Astrocyte (in vitro differentiated cells and primary cell): ENCODE measurements at regions not wholly inside any gene's neighbourhood (a gene's known extent, or its start where the extent isn't known, plus 50 kb on each side); places are given as distances from the start of the nearest gene placed in this dataset.

Source experiments
- DNase-seq: peaks from one replicate; pipeline ENCODE4 v3.0.0-alpha.2; 2010; ENCODE audit warnings: low read depth
- FAIRE-seq: peaks from 2 replicates; lab custom pipeline; 2011; peaks lifted over from hg19 to GRCh38; lab: Jason Lieb, UNC
- H2AFZ ChIP-seq: 2 replicates; pipeline ENCODE4 v1.6.0; 2012; ENCODE audit warnings: low read depth, low read length, inconsistent platforms
- H3K27ac ChIP-seq: 2 replicates; pipeline ENCODE4 v1.5.1; 2011; ENCODE audit warnings: low read depth, low read length, inconsistent platforms
- H3K27me3 ChIP-seq: 2 replicates; pipeline ENCODE4 v1.6.0; 2011; ENCODE audit warnings: low read length, inconsistent platforms; ENCODE audit not compliant: insufficient read depth
- H3K36me3 ChIP-seq: 2 replicates; pipeline ENCODE4 v1.5.1; 2011; ENCODE audit warnings: low read length, inconsistent platforms; ENCODE audit not compliant: insufficient read depth
- H3K4me1 ChIP-seq: 2 replicates; pipeline ENCODE4 v1.5.1; 2011; ENCODE audit warnings: low read length, inconsistent platforms; ENCODE audit not compliant: insufficient read depth
- H3K4me2 ChIP-seq: 2 replicates; pipeline ENCODE4 v1.6.0; 2012; ENCODE audit warnings: low read length, inconsistent platforms
- H3K4me3 ChIP-seq: 2 replicates; pipeline ENCODE4 v1.5.1; 2011; ENCODE audit warnings: low read depth, mild to moderate bottlenecking, low read length, inconsistent platforms; ENCODE audit not compliant: insufficient read depth
- H3K79me2 ChIP-seq: 2 replicates; pipeline ENCODE4 v1.6.0; 2012; ENCODE audit warnings: mild to moderate bottlenecking, low read length, inconsistent platforms; ENCODE audit not compliant: insufficient read depth
- H3K9ac ChIP-seq: 2 replicates; pipeline ENCODE4 v1.6.0; 2012; ENCODE audit warnings: mild to moderate bottlenecking, low read length, inconsistent platforms
- H3K9me3 ChIP-seq: 2 replicates; pipeline ENCODE4 v1.5.1; 2012; ENCODE audit warnings: low read depth, mild to moderate bottlenecking, low read length, inconsistent platforms; ENCODE audit not compliant: insufficient read depth
- H4K20me1 ChIP-seq: 2 replicates; pipeline ENCODE4 v1.6.0; 2012; ENCODE audit warnings: low read length, inconsistent platforms; ENCODE audit not compliant: insufficient read depth
- H3K27ac Mint-ChIP-seq: one replicate; pipeline ENCODE4 v1.8.0; 2021; ENCODE audit warnings: mild to moderate bottlenecking, mixed read lengths; ENCODE audit not compliant: unreplicated experiment
- H3K27me3 Mint-ChIP-seq: one replicate; pipeline ENCODE4 v1.8.0; 2021; ENCODE audit warnings: low read depth, mixed read lengths; ENCODE audit not compliant: unreplicated experiment
- H3K36me3 Mint-ChIP-seq: one replicate; pipeline ENCODE4 v1.8.0; 2021; ENCODE audit warnings: low read depth, mixed read lengths; ENCODE audit not compliant: unreplicated experiment
- H3K4me1 Mint-ChIP-seq: one replicate; pipeline ENCODE4 v1.8.0; 2021; ENCODE audit warnings: low read depth, mixed read lengths; ENCODE audit not compliant: unreplicated experiment
- H3K4me3 Mint-ChIP-seq: one replicate; pipeline ENCODE4 v1.8.0; 2021; ENCODE audit warnings: mild to moderate bottlenecking, moderate library complexity, mixed read lengths; ENCODE audit not compliant: unreplicated experiment
- H3K9me3 Mint-ChIP-seq: one replicate; pipeline ENCODE4 v1.8.0; 2021; ENCODE audit warnings: mild to moderate bottlenecking, mixed read lengths; ENCODE audit not compliant: unreplicated experiment
- EZH2 ChIP-seq: IDR thresholded peaks from 2 replicates; pipeline ENCODE4 v1.6.1; 2012; ENCODE audit warnings: mild to moderate bottlenecking, low read length, inconsistent platforms; ENCODE audit not compliant: insufficient read depth
- TF ChIP-seq, protein P1 (sequence below): IDR thresholded peaks from 2 replicates; pipeline ENCODE4 v1.5.1; 2011; ENCODE audit warnings: low read depth, mild to moderate bottlenecking, inconsistent platforms, low read length, moderate library complexity; ENCODE audit not compliant: insufficient read depth

DNA sequence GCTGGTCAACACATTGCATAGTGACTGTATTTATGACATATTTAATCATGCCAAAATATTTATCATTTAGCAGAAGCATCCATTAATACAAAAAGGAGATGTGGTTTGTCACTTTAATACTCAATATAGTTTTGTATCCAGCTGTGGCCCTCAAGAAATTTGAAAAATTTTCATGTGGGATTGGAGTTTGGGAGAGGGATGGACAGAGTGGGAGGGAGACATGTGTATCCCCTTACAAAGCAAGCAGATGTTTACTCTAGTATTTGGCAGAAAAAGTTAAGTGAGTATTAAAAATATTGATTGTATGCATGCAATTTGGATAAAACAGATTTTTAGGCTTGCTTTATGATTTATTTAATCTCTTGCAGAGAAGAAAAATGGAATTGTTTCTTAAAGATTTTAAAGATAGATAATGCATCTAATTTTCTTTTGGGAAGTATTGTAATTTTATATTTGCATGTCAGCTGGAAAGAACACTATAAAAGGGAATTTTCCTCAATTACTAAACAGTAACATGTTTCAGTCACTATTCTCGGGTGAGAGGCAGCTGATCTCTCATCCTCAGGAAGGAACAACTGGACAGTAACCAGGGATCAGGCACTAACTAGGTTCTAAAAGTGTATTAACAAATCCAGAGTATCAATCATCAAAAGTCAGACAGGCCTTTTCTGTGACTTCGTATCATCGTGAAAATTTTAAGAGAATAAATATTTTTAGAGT, 1184.7 kb upstream of the NXPH2 start:
- no peaks in the 10 kb centered on the region for H3K9me3 Mint-ChIP-seq

DNA sequence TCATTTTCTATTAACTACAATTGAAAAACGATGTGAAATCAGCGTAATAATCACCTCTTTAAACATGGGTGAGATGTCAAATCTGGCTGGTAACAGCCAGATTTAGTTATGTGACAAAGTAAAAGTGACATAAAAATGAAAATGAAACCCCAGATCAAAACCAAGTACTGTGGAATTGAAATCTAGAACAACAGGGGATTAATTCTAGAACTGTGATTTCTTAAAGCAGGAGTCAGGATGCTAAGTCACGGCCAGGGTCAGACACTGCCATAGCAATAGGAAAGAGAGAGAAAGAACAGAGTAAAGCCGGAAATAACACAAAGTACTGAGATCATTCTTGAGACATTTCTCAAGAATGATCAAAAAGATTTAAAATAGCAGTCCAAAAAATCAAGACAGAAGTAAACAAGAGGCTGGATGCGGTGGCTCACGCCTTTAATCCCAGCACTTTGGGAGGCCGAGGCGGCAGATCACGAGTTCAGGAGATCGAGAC, 1183.7 kb upstream of the NXPH2 start:
- no peak for FAIRE-seq
- H3K27ac ChIP-seq, result no peak overlapping the region

More for the DNA sequence above, 1184.7 kb upstream of the NXPH2 start:
- Mint-ChIP-seq H3K27me3 (no peaks in the 10 kb centered on the region), H3K4me1 (no peaks in the 10 kb centered on the region), H3K4me3 (no peak overlapping the region), H3K36me3 (no peaks in the 10 kb centered on the region), H3K27ac (no peak overlapping the region)
- FAIRE-seq (no peak), DNase-seq (no peak)
- H3K9me3 ChIP-seq, result no peaks in the 10 kb centered on the region
- TF ChIP-seq EZH2, result no peak
- TF ChIP-seq, protein P1, sequence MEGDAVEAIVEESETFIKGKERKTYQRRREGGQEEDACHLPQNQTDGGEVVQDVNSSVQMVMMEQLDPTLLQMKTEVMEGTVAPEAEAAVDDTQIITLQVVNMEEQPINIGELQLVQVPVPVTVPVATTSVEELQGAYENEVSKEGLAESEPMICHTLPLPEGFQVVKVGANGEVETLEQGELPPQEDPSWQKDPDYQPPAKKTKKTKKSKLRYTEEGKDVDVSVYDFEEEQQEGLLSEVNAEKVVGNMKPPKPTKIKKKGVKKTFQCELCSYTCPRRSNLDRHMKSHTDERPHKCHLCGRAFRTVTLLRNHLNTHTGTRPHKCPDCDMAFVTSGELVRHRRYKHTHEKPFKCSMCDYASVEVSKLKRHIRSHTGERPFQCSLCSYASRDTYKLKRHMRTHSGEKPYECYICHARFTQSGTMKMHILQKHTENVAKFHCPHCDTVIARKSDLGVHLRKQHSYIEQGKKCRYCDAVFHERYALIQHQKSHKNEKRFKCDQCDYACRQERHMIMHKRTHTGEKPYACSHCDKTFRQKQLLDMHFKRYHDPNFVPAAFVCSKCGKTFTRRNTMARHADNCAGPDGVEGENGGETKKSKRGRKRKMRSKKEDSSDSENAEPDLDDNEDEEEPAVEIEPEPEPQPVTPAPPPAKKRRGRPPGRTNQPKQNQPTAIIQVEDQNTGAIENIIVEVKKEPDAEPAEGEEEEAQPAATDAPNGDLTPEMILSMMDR, result no peak
- no peak overlapping the region for H3K9ac ChIP-seq
- no peaks in the 10 kb centered on the region for H4K20me1 ChIP-seq
- no peak overlapping the region for H3K4me2 ChIP-seq
- no peak overlapping the region for H3K27ac ChIP-seq
- H3K4me1 ChIP-seq, result no peaks in the 10 kb centered on the region
- no peak overlapping the region for H3K4me3 ChIP-seq
- no peak overlapping the region for H2AFZ ChIP-seq
- H3K27me3 ChIP-seq, result no peaks in the 10 kb centered on the region
- no peaks in the 10 kb centered on the region for H3K36me3 ChIP-seq
- H3K79me2 ChIP-seq, result no peaks in the 10 kb centered on the region

More for the DNA sequence above, 1183.7 kb upstream of the NXPH2 start:
- no peaks in the 10 kb centered on the region for H3K9me3 Mint-ChIP-seq
- no peaks in the 10 kb centered on the region for H3K9me3 ChIP-seq
- H3K4me1 Mint-ChIP-seq, result no peaks in the 10 kb centered on the region
- TF ChIP-seq EZH2, result no peak
- TF ChIP-seq, protein P1, result no peak
- H3K4me1 ChIP-seq, result no peaks in the 10 kb centered on the region
- H3K4me2 ChIP-seq, result no peak overlapping the region
- H3K27me3 Mint-ChIP-seq, result no peaks in the 10 kb centered on the region
- H3K27me3 ChIP-seq, result no peaks in the 10 kb centered on the region
- H3K27ac Mint-ChIP-seq, result no peak overlapping the region
- no peak for DNase-seq
- no peak overlapping the region for H3K4me3 Mint-ChIP-seq
- H3K4me3 ChIP-seq, result no peak overlapping the region
- no peak overlapping the region for H2AFZ ChIP-seq
- H3K36me3 ChIP-seq, result no peaks in the 10 kb centered on the region
- H4K20me1 ChIP-seq, result no peaks in the 10 kb centered on the region
- no peaks in the 10 kb centered on the region for H3K79me2 ChIP-seq
- H3K9ac ChIP-seq, result no peak overlapping the region
- no peaks in the 10 kb centered on the region for H3K36me3 Mint-ChIP-seq
